Smooth muscle cell (in vitro differentiated cells): ENCODE measurements at regions not wholly inside any gene's neighbourhood (a gene's known extent, or its start where the extent isn't known, plus 50 kb on each side); places are given as distances from the start of the nearest gene placed in this dataset.

Source experiments
- DNase-seq: peaks from one replicate; lab custom pipeline; 2025; ENCODE audit not compliant: unreplicated experiment; lab: John Stamatoyannopoulos, UW
- H2AFZ ChIP-seq: fragments of 200-600 bp; sonication (generic); 2 replicates; pipeline ENCODE4 v1.6.0; 2016; ENCODE audit warnings: antibody characterized with exemption, low read depth, mild to moderate bottlenecking
- H3F3A ChIP-seq: fragments of 200-600 bp; sonication (generic); 2 replicates; pipeline ENCODE4 v1.6.0; 2017; ENCODE audit warnings: antibody characterized with exemption, low read depth
- H3K27ac ChIP-seq: fragments of 200-600 bp; sonication (generic); 2 replicates; pipeline ENCODE4 v1.5.1; 2016; ENCODE audit warnings: low read depth, mild to moderate bottlenecking
- H3K27me3 ChIP-seq: fragments of 200-600 bp; sonication (generic); 2 replicates; pipeline ENCODE4 v1.6.1; 2016; ENCODE audit warnings: low read depth, mild to moderate bottlenecking
- H3K36me3 ChIP-seq: fragments of 200-600 bp; sonication (generic); 2 replicates; pipeline ENCODE4 v1.5.1; 2016; ENCODE audit warnings: low read depth
- H3K4me1 ChIP-seq: fragments of 200-600 bp; sonication (generic); 2 replicates; pipeline ENCODE4 v1.5.1; 2016; ENCODE audit warnings: low read depth
- H3K4me2 ChIP-seq: fragments of 200-600 bp; sonication (generic); 2 replicates; pipeline ENCODE4 v1.6.0; 2016; ENCODE audit warnings: mild to moderate bottlenecking
- H3K4me3 ChIP-seq: fragments of 200-600 bp; sonication (generic); 2 replicates; pipeline ENCODE4 v1.5.1; 2016; ENCODE audit warnings: mild to moderate bottlenecking
- H3K79me2 ChIP-seq: fragments of 200-600 bp; sonication (generic); 2 replicates; pipeline ENCODE4 v1.6.0; 2016; ENCODE audit warnings: low read depth, mild to moderate bottlenecking
- H3K9ac ChIP-seq: fragments of 200-600 bp; sonication (generic); 2 replicates; pipeline ENCODE4 v1.6.0; 2016; ENCODE audit warnings: low read depth
- H3K9me3 ChIP-seq: fragments of 200-600 bp; sonication (generic); replicated peaks from 2 replicates; pipeline ENCODE4 v1.5.1; 2016; ENCODE audit warnings: low read depth
- H4K20me1 ChIP-seq: fragments of 200-600 bp; sonication (generic); 2 replicates; pipeline ENCODE4 v1.6.0; 2016; ENCODE audit warnings: low read depth
- WGBS: methylation state at CpG from one replicate; pipeline ENCODE4 v1.1.7; 2016; ENCODE audit warnings: low lambda C conversion rate; 5-methylcytosine and 5-hydroxymethylcytosine counted together
- TF ChIP-seq, protein P1 (sequence below): fragments of 200-600 bp; sonication (generic); IDR thresholded peaks from 2 replicates; pipeline ENCODE4 v1.5.1; 2017; ENCODE audit warnings: borderline replicate concordance, mild to moderate bottlenecking, antibody characterized with exemption; ENCODE audit not compliant: insufficient read depth, poor library complexity, severe bottlenecking

DNA sequence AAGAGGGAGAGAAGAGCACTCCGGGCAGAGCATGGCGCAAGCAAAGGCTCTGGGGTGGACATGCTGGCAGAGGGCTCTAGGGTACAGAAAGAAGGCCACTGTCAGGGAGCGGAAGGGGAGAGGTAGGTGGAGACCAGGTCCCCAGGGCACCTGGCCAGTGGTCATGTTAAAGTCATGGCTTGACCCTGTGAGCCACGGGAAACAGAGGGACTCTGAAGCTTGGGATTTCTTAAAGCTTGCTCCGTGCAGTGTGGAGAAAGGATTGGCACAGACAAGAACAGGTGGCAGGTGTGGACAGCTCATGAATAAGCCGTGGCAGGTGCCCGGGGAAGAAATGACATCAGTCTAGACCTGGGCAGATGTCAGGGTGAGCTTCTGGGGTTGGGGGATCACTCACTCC lies 413.8 kb downstream of the BCL11B start:
- no peaks in the 10 kb centered on the region for H3K9me3 ChIP-seq
- TF ChIP-seq, protein P1, sequence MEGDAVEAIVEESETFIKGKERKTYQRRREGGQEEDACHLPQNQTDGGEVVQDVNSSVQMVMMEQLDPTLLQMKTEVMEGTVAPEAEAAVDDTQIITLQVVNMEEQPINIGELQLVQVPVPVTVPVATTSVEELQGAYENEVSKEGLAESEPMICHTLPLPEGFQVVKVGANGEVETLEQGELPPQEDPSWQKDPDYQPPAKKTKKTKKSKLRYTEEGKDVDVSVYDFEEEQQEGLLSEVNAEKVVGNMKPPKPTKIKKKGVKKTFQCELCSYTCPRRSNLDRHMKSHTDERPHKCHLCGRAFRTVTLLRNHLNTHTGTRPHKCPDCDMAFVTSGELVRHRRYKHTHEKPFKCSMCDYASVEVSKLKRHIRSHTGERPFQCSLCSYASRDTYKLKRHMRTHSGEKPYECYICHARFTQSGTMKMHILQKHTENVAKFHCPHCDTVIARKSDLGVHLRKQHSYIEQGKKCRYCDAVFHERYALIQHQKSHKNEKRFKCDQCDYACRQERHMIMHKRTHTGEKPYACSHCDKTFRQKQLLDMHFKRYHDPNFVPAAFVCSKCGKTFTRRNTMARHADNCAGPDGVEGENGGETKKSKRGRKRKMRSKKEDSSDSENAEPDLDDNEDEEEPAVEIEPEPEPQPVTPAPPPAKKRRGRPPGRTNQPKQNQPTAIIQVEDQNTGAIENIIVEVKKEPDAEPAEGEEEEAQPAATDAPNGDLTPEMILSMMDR, result no peak
- H2AFZ ChIP-seq, result no peak overlapping the region
- DNase-seq, result no peak
- H3K4me3 ChIP-seq, result no peak overlapping the region
- peaks cover 3% of the 10 kb centered on the region for H3K27me3 ChIP-seq
- H3K79me2 ChIP-seq, result no peaks in the 10 kb centered on the region
- no peak overlapping the region for H3K9ac ChIP-seq
- no peaks in the 10 kb centered on the region for H3K36me3 ChIP-seq
- WGBS, result 95% methylated on average over 7 of the region's 7 CpGs
- no peak overlapping the region for H3K4me2 ChIP-seq
- H3K27ac ChIP-seq, result no peak overlapping the region
- no peaks in the 10 kb centered on the region for H3K4me1 ChIP-seq
- no peaks in the 10 kb centered on the region for H4K20me1 ChIP-seq
- H3F3A ChIP-seq, result no peaks in the 10 kb centered on the region

DNA sequence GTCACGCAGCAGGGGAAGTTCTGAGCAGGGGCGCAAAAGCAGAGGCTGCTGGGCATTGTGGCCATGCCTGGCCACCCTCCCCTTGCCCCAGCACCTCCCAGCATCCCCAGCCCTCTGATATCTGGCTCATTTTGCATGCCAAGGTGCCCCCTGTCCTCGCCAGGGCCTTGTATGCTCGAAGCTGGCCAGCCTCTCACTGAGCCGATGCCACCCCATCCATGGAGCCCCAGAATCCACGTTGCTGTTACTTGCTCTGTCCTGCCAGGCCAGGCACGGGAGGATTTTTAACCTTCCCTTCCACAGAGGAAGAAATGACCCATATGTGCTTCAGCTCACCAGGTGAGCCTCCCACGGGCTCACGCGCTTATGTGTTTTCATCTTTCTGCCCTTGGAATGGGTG lies 413.4 kb downstream of the BCL11B start:
- no peak overlapping the region for H3K27ac ChIP-seq
- H2AFZ ChIP-seq, result no peak overlapping the region
- no peak overlapping the region for H3K9ac ChIP-seq
- no peaks in the 10 kb centered on the region for H3K36me3 ChIP-seq
- H3K4me1 ChIP-seq, result no peaks in the 10 kb centered on the region
- no peak overlapping the region for H3K4me2 ChIP-seq
- WGBS, result 90% methylated on average over 10 of the region's 10 CpGs
- no peaks in the 10 kb centered on the region for H3K79me2 ChIP-seq
- TF ChIP-seq, protein P1, result no peak
- no peaks in the 10 kb centered on the region for H3F3A ChIP-seq
- H3K4me3 ChIP-seq, result no peak overlapping the region
- H4K20me1 ChIP-seq, result no peaks in the 10 kb centered on the region
- peaks cover 3% of the 10 kb centered on the region for H3K27me3 ChIP-seq
- no peak for DNase-seq
- no peaks in the 10 kb centered on the region for H3K9me3 ChIP-seq

DNA sequence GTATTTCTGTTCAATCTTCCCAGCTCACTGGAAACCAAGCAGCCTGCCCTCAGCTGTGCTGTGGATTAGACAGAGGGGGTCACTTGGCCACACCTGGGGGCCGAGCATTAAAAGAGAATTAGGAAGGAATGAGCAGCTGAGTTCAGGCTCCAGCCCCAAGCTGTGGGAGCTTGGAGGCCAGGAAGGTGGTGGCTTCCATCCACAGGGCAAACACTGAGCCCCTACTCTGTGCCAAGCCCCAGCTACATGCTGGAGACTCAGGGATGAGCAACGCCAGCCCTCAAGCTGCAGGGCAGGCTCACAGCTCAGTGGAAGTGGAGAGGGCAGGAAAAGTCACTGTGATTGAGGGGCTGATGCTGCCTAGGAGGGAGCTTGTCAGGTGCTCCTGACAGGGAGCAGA lies 412.7 kb downstream of the BCL11B start:
- Histone ChIP-seq H3K27me3 (peaks cover 3% of the 10 kb centered on the region), H3K9ac (no peak overlapping the region), H3K4me3 (no peak overlapping the region), H3K4me1 (no peaks in the 10 kb centered on the region), H3K27ac (no peak overlapping the region), H2AFZ (no peak overlapping the region), H3F3A (no peaks in the 10 kb centered on the region), H3K36me3 (no peaks in the 10 kb centered on the region), H3K79me2 (no peaks in the 10 kb centered on the region), H3K4me2 (no peak overlapping the region), H3K9me3 (no peaks in the 10 kb centered on the region), H4K20me1 (no peaks in the 10 kb centered on the region)
- 92% methylated on average over 2 of the region's 2 CpGs for WGBS
- TF ChIP-seq, protein P1, result no peak
- no peak for DNase-seq

DNA sequence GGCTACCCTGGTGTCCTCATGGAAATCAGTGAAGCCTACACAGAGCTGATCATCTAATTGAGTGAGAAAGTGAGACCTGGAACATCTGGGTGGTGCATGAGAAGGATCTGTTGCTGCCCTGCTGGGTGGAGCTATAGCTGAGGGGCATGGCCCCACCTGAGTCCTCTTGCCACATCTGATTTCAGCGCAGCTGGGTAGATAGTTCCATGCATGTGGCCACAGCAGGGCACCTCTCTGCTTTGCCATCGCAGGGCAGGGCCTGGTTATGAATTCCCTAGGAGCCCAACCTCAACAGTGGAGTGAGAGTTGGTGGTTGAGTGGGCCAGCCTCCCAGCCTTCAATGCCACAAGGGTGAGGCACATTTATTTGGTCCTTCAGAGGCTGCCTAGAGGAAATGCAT lies 407.8 kb downstream of the BCL11B start:
- Histone ChIP-seq H3K4me2 (no peak overlapping the region), H3K36me3 (no peaks in the 10 kb centered on the region), H3K27ac (no peak overlapping the region), H3K4me1 (no peaks in the 10 kb centered on the region), H3K27me3 (no peaks in the 10 kb centered on the region), H3K9ac (no peak overlapping the region), H3K4me3 (no peak overlapping the region), H4K20me1 (no peaks in the 10 kb centered on the region), H2AFZ (no peak overlapping the region), H3K79me2 (no peaks in the 10 kb centered on the region), H3K9me3 (no peaks in the 10 kb centered on the region), H3F3A (no peaks in the 10 kb centered on the region)
- no peak for DNase-seq
- 79% methylated on average over 2 of the region's 2 CpGs for WGBS
- TF ChIP-seq, protein P1, result no peak
